T-helper 1 cell (primary cell): ENCODE measurements at regions not wholly inside any gene's neighbourhood (a gene's known extent, or its start where the extent isn't known, plus 50 kb on each side); places are given as distances from the start of the nearest gene placed in this dataset.

Experiments
- DNase-seq, 5 donors: peaks; one replicate each; pipeline ENCODE4 v3.0.0-alpha.2; 2012 to 2020

DNA sequence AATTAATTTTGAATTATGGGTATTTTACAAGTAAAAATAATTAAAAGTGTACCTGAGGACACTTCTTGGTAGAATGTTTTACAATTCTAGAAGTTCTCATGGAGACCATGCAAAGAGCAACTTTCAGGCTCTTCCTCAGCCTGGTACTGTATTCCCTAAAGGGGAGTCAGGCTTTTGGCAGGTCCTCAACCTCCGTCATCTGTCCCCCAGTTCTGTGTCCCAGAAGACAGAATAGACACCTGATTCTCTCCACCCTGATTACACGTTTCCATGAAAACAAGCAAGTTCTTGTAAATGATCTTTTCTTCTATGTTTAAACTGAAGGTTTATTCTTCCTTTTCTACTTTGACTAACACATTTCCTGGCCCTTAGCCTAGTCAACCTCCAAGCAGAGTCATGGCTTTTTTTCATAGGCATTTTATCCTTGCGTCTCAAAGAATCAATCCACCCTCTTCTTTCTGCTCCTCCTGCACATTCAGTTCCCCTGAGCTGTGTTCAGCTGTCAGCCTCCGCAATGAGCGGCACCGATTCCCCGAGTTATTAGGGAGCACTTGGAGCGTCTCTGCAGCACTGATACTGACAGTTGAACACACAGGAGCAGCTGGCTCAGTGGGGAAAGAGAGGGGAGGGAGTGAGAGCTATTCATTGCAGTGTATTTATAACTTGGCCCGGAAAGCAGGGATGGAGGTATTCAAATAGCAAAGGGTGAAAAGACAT is 1082.4 kb upstream of the MAP3K7 start:
- DNase-seq: no peak

DNA sequence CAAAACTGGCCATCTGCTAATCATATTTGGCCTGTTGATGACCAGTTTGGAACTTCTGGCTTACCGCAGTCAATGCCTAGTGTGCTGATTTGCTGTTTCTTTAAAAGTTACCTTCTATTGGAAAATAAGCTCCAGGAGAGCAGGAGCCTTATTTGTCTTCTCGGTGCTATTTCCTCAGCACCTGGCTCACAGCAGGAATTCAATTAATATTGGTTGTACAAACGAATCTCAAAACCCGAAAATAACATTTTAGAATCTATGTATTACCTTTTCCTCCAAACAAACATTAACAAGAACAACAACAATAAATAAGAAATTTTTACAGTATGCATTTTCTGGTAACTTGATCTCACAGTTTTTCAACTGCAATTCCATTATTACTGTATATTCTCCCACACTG is 1080.7 kb upstream of the MAP3K7 start:
- DNase-seq: no peak

DNA sequence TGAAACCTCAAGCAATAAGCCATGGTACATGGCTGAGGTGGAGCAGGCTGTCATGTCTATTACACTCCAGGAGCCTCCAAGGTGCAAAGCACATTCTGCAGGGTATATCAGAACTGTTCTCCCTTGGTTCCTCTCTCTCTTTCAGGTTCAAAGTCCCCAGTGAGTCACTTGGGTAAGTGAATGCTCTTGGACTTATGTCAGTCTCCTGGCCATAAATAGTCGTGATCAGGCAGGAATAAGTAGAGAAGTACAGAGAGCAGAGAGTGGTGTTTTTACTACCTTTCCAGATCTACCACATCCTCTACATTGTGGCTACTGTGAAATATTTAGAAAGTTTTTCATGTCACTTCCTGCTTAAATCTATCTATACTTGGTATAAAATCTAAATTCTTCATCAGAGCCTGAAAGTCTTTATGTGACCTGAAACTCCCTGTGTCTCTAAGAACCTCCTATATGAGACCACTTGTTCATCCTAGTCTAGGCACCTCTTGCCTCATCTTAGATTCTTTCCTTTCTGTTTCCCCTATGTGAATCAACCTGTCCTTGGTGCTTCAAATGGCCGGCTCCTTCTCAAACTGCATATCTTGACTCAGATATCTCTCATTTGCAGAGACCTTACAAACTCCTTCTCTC is 1077.6 kb upstream of the MAP3K7 start:
- no peak for DNase-seq

DNA sequence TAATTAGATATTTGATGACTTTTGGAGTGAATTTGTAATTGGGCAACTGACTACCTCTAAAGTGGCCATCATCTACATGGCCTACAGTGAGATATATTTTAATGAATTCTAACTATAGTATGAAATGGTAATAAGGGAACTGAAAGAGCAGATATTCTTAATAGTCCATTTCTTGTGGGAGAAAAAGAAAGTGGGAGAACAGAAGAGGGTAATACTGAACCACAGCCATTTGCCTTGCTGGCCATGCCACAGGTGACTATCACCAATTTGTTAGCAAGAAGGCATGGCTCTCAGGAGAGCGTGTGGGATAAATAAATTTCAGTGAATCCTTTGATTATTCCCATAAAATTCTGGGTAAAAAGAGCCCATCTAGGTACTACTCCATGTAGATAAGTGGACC is 1074.0 kb upstream of the MAP3K7 start:
- no peak for DNase-seq

DNA sequence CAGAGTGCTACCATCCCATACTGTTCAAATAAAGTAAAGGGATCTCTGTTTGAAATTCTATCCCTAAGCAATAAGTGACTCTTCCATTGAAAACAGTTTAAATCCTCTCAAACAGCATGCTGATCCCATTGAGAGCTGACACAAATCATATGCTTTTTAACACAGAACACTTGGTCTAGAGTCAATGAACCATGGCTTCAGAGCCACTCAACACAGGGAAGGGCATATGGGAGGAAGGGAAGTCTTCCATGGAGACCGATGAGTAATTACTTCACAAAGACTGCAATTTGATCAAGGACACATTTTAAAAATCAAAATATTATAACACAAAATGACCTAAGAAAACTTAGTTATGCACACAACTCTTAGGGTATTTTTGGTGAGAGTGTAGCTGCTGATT is 1073.0 kb upstream of the MAP3K7 start:
- no peak for DNase-seq

DNA sequence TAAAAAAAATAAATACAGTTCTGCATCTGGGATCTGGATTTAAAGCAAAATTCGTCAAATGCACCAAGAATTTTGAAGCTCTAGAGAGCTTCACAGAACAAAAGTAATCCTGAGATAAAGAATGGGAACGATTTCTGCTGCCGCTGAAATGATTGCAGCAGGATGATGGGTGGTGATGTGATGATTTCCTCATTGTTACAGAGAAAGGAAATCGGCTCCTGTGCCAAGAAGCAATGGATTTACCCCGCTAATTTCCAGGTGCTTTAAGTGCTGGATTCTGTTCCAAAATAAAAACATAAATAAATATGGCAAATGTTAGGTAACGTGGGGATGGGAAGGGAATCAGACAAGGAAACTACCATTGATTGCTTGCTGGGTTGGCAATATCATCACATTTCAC is 1067.9 kb upstream of the MAP3K7 start:
- DNase-seq: no peak

DNA sequence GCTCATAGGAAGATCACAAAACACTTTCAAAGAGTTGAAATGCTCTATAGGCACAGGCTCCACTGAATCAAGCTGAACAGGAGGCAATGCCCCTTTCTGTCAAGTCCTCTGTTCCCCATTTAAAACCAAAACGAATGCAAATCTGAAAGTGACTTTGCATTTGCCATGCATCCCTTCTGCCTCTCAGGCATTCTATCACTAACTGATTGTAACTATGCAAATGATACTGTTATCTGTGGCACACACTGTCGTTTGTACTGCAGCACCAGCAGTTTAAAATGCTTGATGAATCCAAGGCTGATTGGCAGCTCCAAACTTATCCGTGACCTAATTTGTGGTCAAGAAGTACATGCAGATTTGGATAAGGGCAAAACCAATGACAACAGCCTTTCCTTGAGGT is 1067.5 kb upstream of the MAP3K7 start:
- DNase-seq: no peak

DNA sequence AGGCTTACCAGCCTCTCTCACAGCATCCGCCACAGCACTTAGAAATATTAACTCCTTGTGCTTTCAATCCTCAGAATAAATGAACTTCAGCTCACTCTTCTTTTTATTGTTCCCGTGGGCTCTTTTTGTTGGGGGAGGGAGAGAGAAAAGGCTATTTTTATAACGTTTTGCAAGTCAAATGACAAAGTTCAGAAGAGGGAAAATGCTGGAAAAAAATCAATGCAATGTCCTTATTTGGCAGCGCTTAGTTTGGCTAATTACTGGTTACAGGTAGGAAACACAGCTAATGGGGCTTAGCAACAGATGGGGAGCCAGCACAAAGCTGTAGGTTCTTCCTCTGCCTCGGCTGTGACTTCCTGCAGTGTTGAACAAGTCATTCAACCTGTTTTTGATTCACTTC is 1067.0 kb upstream of the MAP3K7 start:
- DNase-seq: no peak

DNA sequence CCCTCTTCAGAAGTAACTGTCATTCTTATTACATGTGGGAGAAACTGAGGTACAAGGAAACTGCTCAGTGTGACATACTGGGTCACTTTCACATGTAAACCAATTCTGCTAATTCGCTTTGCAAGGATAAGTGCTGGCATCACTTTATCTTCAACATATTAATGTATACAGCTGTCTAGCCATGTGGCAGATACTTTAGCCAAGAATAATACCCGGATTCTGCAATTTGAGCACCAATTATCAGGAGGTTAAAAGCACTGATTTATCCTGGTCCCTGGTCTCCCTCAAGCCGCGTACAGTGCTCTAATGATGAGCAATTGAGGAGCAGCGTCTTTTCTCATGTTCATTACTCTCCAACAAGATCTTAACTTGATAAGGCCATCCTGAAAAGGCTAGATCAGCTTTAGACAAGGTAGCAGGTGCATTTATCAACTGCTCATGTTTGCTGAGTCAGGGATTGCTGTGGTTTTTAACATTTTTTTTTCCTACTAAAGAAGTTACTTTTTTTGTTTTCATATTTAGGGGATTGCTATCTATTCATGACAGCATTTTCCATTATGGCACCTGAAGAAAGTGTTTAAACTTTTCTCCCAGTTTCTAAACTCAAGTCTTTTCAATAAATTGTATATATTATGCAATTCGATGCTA is 1066.3 kb upstream of the MAP3K7 start:
- DNase-seq: no peak

DNA sequence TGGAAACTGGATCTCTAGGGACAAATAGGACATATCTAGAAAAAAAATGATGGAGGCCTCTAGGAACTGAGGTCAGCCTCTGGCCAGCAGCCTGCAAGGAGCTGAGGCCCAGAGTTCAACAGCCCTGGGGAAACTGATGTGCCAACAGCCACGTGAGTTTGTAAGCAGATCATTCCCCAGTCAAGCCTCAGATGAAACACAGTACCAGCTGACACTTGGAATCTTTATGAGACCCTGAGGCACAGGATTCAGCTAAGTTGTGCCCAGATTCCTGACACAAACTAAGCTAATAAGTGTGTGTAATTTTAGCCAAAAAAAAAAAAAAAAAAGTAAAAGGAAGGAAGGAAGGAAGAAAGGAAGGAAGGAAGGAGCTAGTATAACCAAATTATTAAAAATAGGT is 1059.8 kb upstream of the MAP3K7 start:
- no peak for DNase-seq

DNA sequence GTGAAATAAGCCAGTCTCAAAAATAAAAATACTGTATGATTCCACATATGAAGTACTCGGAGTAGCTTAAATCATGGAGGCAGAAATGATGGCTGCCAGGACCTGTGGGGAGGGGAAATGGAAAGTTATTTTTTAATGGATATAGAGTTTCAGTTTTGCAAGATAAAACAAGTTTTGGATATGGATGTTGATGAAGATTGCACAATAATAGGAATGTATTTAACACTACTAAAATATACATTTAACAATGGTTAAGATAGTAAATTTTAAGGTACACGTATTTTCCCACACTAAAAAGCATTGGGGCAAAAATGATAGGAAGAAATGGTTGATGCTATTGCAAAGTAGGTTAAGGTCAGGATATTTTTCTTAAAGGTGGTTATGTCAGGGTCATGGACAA is 1058.9 kb upstream of the MAP3K7 start:
- no peak for DNase-seq

DNA sequence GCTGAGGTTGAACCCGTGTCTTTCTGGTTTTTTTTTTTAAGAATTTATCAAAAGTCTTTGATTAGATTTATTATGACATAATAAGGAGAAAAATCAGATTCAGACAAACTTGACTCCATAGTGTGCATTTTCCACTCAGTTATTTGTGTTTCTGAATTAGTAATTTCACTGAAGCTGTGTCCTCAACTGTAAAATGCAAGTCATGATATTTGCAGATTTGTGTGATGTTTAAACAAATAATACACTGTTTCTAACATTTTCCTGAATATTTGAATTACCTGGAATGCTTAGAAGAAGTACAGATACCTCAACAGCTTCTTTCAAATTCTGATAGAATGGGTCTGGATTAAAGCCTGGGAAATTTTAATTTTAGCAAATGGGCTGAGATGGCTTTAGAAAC is 1050.3 kb upstream of the MAP3K7 start:
- no peak for DNase-seq

DNA sequence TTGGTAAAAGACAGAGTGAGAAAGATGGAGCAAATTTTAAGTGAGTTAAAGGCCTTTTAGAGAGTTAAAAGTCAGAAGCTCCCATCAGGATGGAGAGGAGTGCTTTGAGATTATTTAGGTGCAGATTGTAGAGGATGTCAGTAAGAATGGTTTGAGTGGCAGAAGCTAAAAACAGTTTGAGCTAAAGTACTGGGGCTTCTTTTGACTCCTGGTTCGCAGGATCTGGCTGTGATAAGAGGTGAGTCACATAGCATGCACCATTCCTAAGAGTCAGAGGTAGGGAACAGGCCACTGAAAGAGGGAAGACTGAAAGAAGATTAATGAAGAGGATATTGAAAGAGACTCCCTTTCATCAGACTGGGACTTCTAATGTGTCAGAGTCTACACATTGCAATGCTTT is 1047.9 kb upstream of the MAP3K7 start:
- no peak for DNase-seq

DNA sequence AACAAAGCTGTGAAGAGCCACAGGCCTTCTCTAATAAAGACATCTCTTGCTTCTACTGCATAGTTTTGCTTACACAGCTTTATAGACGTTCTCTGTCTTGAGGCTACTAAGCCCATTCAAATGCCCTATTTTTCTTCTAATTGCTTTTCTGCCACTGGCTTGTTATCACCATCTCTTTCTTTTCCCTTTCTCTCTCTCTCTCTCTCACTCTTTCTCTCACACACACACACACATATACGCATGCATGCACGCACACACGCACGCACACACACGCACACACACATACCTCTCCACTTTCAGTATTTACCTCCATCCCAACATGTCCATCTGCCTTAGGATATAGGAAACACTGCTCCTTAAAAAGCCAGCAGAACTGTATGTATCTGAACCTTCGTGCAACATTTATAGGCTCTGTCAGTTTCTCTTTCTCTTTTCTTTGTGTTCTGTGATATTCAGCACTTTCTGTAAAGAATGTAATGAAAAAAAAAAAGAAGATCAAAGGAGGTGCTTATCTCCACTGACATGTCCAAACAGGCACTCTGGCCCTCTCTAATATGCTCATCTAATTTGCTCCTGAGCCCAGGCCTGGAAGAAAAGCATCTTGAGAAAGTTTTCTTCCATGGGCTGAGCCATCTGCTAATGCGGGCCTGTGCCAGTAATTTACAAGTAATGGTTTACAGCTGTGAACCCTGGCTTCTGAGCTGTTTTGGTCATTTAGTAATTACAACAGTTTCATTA is 1046.7 kb upstream of the MAP3K7 start:
- no peak for DNase-seq

DNA sequence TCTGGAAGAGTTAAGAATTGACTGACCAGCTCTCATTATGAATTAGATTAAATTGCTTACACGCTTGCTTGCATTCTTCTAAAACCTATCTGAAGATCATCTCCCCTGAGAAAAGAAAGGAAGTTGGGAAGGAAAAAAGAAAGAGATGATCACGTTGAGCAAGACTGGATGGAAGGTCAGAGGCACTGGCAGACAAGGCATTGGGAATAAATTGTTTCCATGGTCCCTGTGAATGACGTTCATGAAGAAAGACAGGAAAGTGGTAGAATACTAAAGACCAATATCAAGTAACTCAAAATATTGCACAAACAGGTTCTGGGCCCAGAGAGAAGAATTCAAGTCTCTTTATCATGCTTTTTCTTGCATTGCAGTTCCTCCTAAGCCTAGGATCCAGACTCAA is 1045.4 kb upstream of the MAP3K7 start:
- no peak for DNase-seq

DNA sequence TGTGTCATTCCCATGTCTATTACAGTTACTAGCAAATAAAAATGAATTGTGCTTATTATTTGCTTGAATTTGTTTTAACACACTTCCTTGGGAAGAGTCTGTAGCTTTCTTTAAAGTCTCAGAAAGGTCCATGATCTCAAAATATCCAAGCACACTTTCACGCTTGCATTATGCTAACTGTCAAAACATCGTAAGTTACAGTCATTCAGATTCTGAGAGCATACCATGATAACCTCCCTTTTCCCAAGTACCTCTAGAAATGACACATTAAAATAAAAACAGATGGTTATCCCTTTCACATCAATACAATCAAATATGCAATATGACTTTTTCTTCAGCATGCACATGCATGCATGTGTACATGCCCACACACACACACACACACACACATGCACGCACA is 1044.4 kb upstream of the MAP3K7 start:
- no peak for DNase-seq

DNA sequence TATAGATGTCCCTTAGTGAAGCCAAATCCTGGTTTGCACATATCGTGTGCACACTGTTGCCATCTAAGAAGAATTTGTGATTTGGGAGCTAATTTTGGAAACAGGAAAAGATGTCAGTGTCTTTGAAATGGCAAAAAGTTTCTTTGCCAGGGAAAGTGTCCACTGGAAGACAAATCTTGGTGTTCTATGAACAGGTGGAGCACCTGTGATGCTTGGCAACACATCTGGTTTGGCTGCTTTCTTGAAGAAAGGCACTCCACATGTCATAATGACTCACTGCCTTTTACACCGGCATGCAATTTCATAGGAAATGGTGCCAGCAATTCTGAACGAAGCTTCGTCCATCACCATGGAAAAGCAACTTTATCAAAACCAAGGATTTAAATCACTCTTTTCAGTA is 1040.0 kb upstream of the MAP3K7 start:
- no peak for DNase-seq

DNA sequence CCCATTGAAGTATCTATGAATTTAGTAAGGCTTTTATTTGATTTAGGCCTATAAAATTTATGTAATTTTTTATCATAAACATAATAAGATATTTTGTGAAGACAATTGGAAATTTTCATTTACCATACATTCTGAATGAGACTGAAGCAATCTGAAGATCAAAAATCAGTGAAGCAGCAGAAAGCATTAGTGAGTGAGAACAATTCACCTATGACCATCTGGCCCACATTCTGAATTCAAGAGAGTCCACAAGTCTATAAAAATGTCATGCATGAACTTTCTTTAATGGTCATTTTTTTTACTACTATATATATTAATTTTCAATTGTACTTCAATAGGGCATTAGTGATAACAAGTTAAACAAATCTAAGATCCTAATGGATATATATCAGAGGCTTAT is 1026.6 kb upstream of the MAP3K7 start:
- no peak for DNase-seq

DNA sequence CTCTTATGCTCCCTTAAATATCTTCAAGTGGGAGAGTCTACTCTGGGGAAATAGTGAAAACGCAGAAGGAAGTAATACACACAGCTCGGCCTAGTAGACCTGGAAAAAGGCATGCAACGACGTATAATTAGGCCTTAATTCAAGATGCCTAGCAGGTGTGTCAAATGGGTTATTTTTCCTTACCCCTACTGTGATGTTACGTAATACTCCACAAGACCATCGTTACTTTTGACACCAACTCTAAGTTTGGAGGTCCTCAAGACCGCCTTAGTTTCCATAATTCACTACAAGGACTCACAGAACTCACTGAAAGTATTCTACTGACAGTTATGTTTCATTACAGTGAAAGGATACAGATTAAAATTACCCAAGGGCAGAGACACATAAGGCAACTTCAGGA is 1024.3 kb upstream of the MAP3K7 start:
- no peak for DNase-seq

DNA sequence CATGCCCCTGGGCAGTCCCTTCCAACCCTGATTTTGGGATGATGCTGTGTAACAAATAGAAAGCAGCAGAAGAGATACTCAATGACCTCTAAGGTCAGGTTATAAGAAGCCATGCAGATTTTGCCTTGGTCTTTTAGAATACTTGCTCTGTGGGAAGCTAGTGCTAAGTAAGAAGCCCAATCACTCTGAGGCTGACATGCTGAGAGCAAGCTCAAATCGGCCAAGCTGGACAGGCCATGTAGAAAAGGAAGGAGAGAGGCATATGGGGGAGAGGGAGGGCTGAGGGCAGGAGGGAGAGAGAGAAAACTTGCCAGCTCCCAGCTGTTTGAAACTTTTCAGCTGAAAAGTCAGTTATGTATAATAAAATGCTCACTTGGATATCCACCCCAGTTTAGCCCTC is 1021.6 kb upstream of the MAP3K7 start:
- no peak for DNase-seq

DNA sequence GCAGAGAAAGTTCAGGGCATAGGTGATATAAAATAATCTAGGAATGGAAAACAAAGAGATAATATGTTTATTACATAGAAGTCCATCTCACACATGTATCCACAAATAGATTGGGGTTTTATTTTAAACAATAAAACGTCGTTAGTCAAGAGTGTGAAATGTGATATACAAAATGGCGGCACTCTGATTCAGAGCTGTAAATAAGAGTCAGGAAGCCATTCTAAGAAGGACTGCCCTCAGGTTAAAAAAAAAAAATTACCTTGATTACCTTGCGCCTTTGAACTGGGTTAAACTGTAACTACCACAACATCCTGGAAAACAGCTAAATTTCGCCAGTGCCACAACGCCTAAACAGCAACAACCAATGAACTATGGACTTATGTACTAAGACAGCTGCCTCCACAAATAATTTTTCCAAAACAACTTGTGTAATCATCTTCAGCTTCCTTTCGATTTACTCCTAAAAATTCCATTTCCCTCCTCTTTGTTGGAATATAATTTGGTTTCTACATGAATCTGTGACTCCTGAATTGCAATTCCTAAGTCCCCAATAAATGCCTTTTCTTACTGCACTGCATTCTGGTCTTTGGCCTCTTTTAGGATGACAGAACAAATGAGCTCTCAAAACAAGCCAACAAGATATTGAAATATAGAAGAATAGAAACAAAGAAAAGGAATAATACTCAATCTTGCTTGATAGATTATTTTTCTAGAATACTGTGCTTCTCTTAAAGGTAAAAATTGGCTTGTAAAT is 1019.5 kb upstream of the MAP3K7 start:
- no peak for DNase-seq

DNA sequence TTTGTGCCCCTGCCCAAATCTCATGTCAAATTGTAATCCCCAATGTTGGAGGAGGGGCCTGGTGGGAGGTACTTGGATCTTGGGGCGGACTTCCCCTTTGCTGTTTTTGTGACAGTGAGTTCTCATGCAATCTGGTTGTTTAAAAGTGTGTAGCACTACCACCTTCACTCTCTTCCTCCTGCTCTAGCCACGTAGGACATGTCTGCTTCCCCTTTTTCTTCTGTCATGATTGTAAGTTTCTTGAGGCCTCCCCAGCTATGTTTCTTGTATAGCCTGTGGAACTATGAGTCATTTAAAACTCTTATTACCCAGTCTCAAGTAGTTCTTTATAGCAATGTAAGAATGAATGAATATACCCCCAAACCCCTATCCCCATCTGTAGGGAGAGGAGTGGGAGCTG is 1013.7 kb upstream of the MAP3K7 start:
- DNase-seq: no peak

DNA sequence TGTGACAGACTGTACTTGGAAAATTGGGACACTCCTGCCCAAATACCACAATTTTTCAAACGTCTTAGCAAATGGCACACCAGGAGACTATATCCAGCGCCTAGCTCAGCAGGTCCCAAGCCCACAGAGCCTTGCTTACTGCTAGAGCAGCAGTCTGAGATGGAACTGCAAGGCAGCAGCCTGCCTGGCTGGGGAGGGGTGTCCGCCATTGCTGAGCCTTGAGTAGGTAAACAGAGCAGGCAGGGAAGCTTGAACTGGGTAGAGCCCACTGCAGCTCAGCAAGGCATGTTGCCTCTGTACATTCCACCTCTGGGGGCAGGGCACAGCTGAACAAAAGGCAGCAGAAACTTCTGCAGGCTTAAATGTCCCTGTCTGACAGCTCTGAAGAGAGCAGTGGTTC is 1003.3 kb upstream of the MAP3K7 start:
- DNase-seq: no peak
